HG02623 (cell line): ENCODE measurements at regions not wholly inside any gene's neighbourhood (a gene's known extent, or its start where the extent isn't known, plus 50 kb on each side); places are given as distances from the start of the nearest gene placed in this dataset.

Source experiments
- ATAC-seq: cut with Tn5 transposase; IDR thresholded peaks from one replicate; pipeline ENCODE4 v1.9.1; 2021; ENCODE audit warnings: moderate library complexity; ENCODE audit not compliant: unreplicated experiment

- ATAC-seq, result no peak
Measured at GRCh38 chr3:43210049-43211027, 76.0 kb upstream of the SNRK start.

GRCh38 chr3:43207628-43208085, 78.7 kb upstream of the SNRK start:
- ATAC-seq, result no peak

- ATAC-seq, result no peak
Measured at GRCh38 chr3:43206632-43207031, 79.7 kb upstream of the SNRK start.

GRCh38 chr3:43206105-43206504, 80.2 kb upstream of the SNRK start:
- no peak for ATAC-seq

GRCh38 chr3:43203022-43203421, 83.3 kb upstream of the SNRK start:
- ATAC-seq, result no peak

GRCh38 chr3:43201581-43201980, 84.8 kb upstream of the SNRK start:
- ATAC-seq, result no peak

GRCh38 chr3:43199645-43200306, 86.6 kb upstream of the SNRK start:
- ATAC-seq, result no peak

- ATAC-seq, result no peak
Measured at GRCh38 chr3:43198791-43199644, 87.3 kb upstream of the SNRK start.

GRCh38 chr3:43198301-43198700, 88.0 kb upstream of the SNRK start:
- no peak for ATAC-seq

- no peak for ATAC-seq
Measured at GRCh38 chr3:43197181-43197580, 89.2 kb upstream of the SNRK start.

- no peak for ATAC-seq
Measured at GRCh38 chr3:43196721-43197120, 89.6 kb upstream of the SNRK start.

GRCh38 chr3:43195115-43195498, 89.2 kb upstream of the POMGNT2 start:
- no peak for ATAC-seq

- no peak for ATAC-seq
Measured at GRCh38 chr3:43194490-43195114, 88.7 kb upstream of the POMGNT2 start.

GRCh38 chr3:43194069-43194468, 88.2 kb upstream of the POMGNT2 start:
- ATAC-seq, result no peak

GRCh38 chr3:43192028-43192427, 86.1 kb upstream of the POMGNT2 start:
- no peak for ATAC-seq

- ATAC-seq, result no peak
Measured at GRCh38 chr3:43191116-43191515, 85.2 kb upstream of the POMGNT2 start.

GRCh38 chr3:43190670-43191069, 84.8 kb upstream of the POMGNT2 start:
- no peak for ATAC-seq

GRCh38 chr3:43187836-43188479, 82.1 kb upstream of the POMGNT2 start:
- ATAC-seq, result no peak

- no peak for ATAC-seq
Measured at GRCh38 chr3:43185983-43186314, 80.1 kb upstream of the POMGNT2 start.

GRCh38 chr3:43185274-43185982, 79.5 kb upstream of the POMGNT2 start:
- no peak for ATAC-seq
